H1 (cell line): ENCODE measurements at regions not wholly inside any gene's neighbourhood (a gene's known extent, or its start where the extent isn't known, plus 50 kb on each side); places are given as distances from the start of the nearest gene placed in this dataset.

ENCODE experiments used
- CTCF ChIA-PET: fragments of 300-600 bp; sonication (Branson Sonifier 250); formaldehyde crosslinking; loops from one replicate; lab custom pipeline; 2021; ENCODE audit not compliant: partially characterized antibody; lab: Charles Lee
- POLR2A ChIA-PET: fragments of 300-600 bp; sonication (Branson Sonifier 250); formaldehyde crosslinking; loops from one replicate; lab custom pipeline; 2021; ENCODE audit warnings: inconsistent platforms; ENCODE audit not compliant: partially characterized antibody; lab: Charles Lee
- DNase-seq, 2 experiments: peaks; one replicate each; pipeline versions ENCODE4 v3.0.0 to v3.0.0-alpha.2; 2010 to 2022; ENCODE audit warnings: low spot score in 2 of 2, low read depth in 1 of 2, mixed read lengths in 1 of 2
- FAIRE-seq: peaks from 2 replicates; lab custom pipeline; 2011; peaks lifted over from hg19 to GRCh38; lab: Jason Lieb, UNC
- H2AFZ ChIP-seq: 2 replicates; pipeline ENCODE4 v1.8.1; 2012; ENCODE audit warnings: low read length, inconsistent platforms
- H2AK5ac ChIP-seq: 2 replicates; pipeline ENCODE4 v1.6.1; 2013; ENCODE audit warnings: low read depth, low read length
- H2BK120ac ChIP-seq: replicated peaks from 2 replicates; pipeline ENCODE3; 2013; ENCODE audit warnings: low read depth, low read length, inconsistent platforms
- H2BK12ac ChIP-seq: 2 replicates; pipeline ENCODE4 v1.6.1; 2013; ENCODE audit warnings: low read depth, low read length
- H2BK15ac ChIP-seq: 2 replicates; pipeline ENCODE4 v1.6.1; 2013; ENCODE audit warnings: low read length
- H2BK20ac ChIP-seq: 2 replicates; pipeline ENCODE4 v1.6.1; 2013; ENCODE audit warnings: low read length
- H2BK5ac ChIP-seq: 2 replicates; pipeline ENCODE4 v1.6.1; 2013; ENCODE audit warnings: low read depth, low read length
- H3K14ac ChIP-seq: 2 replicates; pipeline ENCODE4 v1.6.1; 2013; ENCODE audit warnings: inconsistent platforms; ENCODE audit not compliant: insufficient read length
- H3K18ac ChIP-seq: 2 replicates; pipeline ENCODE4 v1.6.1; 2013; ENCODE audit warnings: low read length; ENCODE audit errors: extremely low read depth
- H3K23ac ChIP-seq: 2 replicates; pipeline ENCODE4 v1.6.1; 2013; ENCODE audit warnings: inconsistent platforms; ENCODE audit not compliant: insufficient read length
- H3K23me2 ChIP-seq: 2 replicates; pipeline ENCODE4 v1.6.1; 2013; ENCODE audit warnings: low read depth, low read length
- H3K27ac ChIP-seq: 2 replicates; pipeline ENCODE4 v1.6.1; 2011; ENCODE audit warnings: low read depth, low read length, inconsistent platforms
- H3K27me3 ChIP-seq, 4 experiments: replicated peaks in 1 of 4; 1 replicate in 1 of 4; 2 replicates in 3 of 4; pipeline versions ENCODE4 v1.6.1 to v1.8.1; 2011 to 2013; ENCODE audit warnings: low read length in 3 of 4, mild to moderate bottlenecking in 3 of 4, inconsistent platforms in 2 of 4, mixed read lengths in 2 of 4, moderate library complexity in 1 of 4; ENCODE audit not compliant: control insufficient read depth in 3 of 4, insufficient read depth in 3 of 4; ENCODE audit errors: extremely low read depth in 1 of 4
- H3K36me3 ChIP-seq, 4 experiments: 2 replicates each; pipeline versions ENCODE4 v1.6.1 to v1.8.1; 2011 to 2013; ENCODE audit warnings: mild to moderate bottlenecking in 4 of 4, low read length in 3 of 4, moderate library complexity in 2 of 4, control low read depth in 1 of 4, inconsistent platforms in 1 of 4; ENCODE audit not compliant: insufficient read depth in 4 of 4, control insufficient read depth in 2 of 4
- H3K4ac ChIP-seq: replicated peaks from 2 replicates; pipeline ENCODE3; 2013; ENCODE audit warnings: low read length, low read depth, mixed read lengths, inconsistent platforms; ENCODE audit not compliant: insufficient read length
- H3K4me1 ChIP-seq, 4 experiments: replicated peaks in 1 of 4; 1 replicate in 1 of 4; 2 replicates in 3 of 4; pipeline versions ENCODE4 v1.6.1 to v1.8.1; 2011 to 2013; ENCODE audit warnings: low read length in 3 of 4, inconsistent platforms in 2 of 4, mixed read lengths in 1 of 4; ENCODE audit not compliant: insufficient read depth in 4 of 4, control insufficient read depth in 3 of 4
- H3K4me2 ChIP-seq, 2 experiments: 2 replicates each; pipeline versions ENCODE4 v1.6.1 to v1.8.1; 2011 to 2013; ENCODE audit warnings: low read depth in 2 of 2, low read length in 2 of 2, control low read depth in 1 of 2, inconsistent platforms in 1 of 2, mild to moderate bottlenecking in 1 of 2; ENCODE audit not compliant: insufficient read depth in 1 of 2
- H3K4me3 ChIP-seq, 4 experiments: fragments of 200-600, 300-600 bp in 1 of 4; sonication (generic), shearing (Covaris generic), sonication (Bioruptor Twin) in 1 of 4; 2 replicates each; pipeline versions ENCODE4 v1.5.1 to v1.8.1; 2011 to 2016; ENCODE audit warnings: low read length in 4 of 4, low read depth in 3 of 4, control low read depth in 2 of 4, inconsistent platforms in 2 of 4, mild to moderate bottlenecking in 2 of 4, mixed read lengths in 1 of 4, moderate library complexity in 1 of 4; ENCODE audit not compliant: insufficient read depth in 2 of 4; ENCODE audit errors: extremely low read depth in 1 of 4
- H3K56ac ChIP-seq: replicated peaks from 2 replicates; pipeline ENCODE3; 2013; ENCODE audit warnings: low read depth, mild to moderate bottlenecking, mixed read lengths, low read length, inconsistent platforms; ENCODE audit not compliant: insufficient read length
- H3K79me1 ChIP-seq: 2 replicates; pipeline ENCODE4 v1.6.1; 2013; ENCODE audit warnings: low read depth, low read length, control low read depth
- H3K79me2 ChIP-seq, 2 experiments: 2 replicates each; pipeline versions ENCODE4 v1.6.1 to v1.8.1; 2012 to 2013; ENCODE audit warnings: low read length in 2 of 2, mild to moderate bottlenecking in 2 of 2, inconsistent platforms in 1 of 2; ENCODE audit not compliant: insufficient read depth in 2 of 2, control insufficient read depth in 1 of 2
- H3K9ac ChIP-seq, 4 experiments: replicated peaks in 1 of 4; 1 replicate in 1 of 4; 2 replicates in 3 of 4; pipeline versions ENCODE4 v1.6.1 to v1.8.1; 2011 to 2013; ENCODE audit warnings: low read depth in 3 of 4, low read length in 3 of 4, control low read depth in 2 of 4, mild to moderate bottlenecking in 2 of 4, moderate library complexity in 2 of 4, inconsistent platforms in 1 of 4; ENCODE audit errors: extremely low read depth in 1 of 4
- H3K9me3 ChIP-seq, 2 experiments: 2 replicates each; pipeline versions ENCODE4 v1.6.1 to v1.8.1; 2012 to 2013; ENCODE audit warnings: mild to moderate bottlenecking in 2 of 2, moderate library complexity in 2 of 2, control low read depth in 1 of 2, inconsistent platforms in 1 of 2, low read depth in 1 of 2, low read length in 1 of 2, mixed read lengths in 1 of 2; ENCODE audit not compliant: insufficient read depth in 2 of 2
- H4K20me1 ChIP-seq, 2 experiments: replicated peaks in 1 of 2; 2 replicates each; pipeline versions ENCODE3 to v1.8.1; 2011 to 2013; ENCODE audit warnings: inconsistent platforms in 2 of 2, low read length in 2 of 2, mild to moderate bottlenecking in 1 of 2; ENCODE audit not compliant: insufficient read depth in 2 of 2, control insufficient read depth in 1 of 2
- H4K5ac ChIP-seq: 2 replicates; pipeline ENCODE4 v1.6.1; 2013; ENCODE audit warnings: low read length, low read depth, mixed read lengths, inconsistent platforms; ENCODE audit not compliant: insufficient read length
- H4K8ac ChIP-seq: 2 replicates; pipeline ENCODE4 v1.8.0; 2013; ENCODE audit warnings: mild to moderate bottlenecking, moderate library complexity, low read length, inconsistent platforms; ENCODE audit not compliant: insufficient read depth; ENCODE audit errors: extremely low read depth
- H4K91ac ChIP-seq: replicated peaks from 2 replicates; pipeline ENCODE3; 2013; ENCODE audit warnings: low read length, mixed read lengths, inconsistent platforms; ENCODE audit not compliant: insufficient read length
- ATF2 ChIP-seq: IDR thresholded peaks from 2 replicates; pipeline ENCODE4 v1.6.1; 2012; ENCODE audit warnings: low read length, inconsistent platforms
- ATF3 ChIP-seq: IDR thresholded peaks from 2 replicates; pipeline ENCODE4 v1.6.1; 2011; ENCODE audit warnings: low read depth, mild to moderate bottlenecking, low read length; ENCODE audit not compliant: insufficient read depth
- BCL11A ChIP-seq, 2 experiments: IDR thresholded peaks; one replicate each; pipeline ENCODE4 v1.6.1; 2011; ENCODE audit warnings: low read depth in 2 of 2, low read length in 2 of 2, mild to moderate bottlenecking in 2 of 2
- CTCF ChIP-seq, 3 experiments: IDR thresholded peaks; 1 replicate in 2 of 3; 2 replicates in 1 of 3; pipeline versions ENCODE4 v1.5.1 to v1.6.1; 2011; ENCODE audit warnings: low read length in 3 of 3, mild to moderate bottlenecking in 3 of 3, inconsistent platforms in 2 of 3, low read depth in 1 of 3, moderate library complexity in 1 of 3; ENCODE audit not compliant: insufficient read depth in 1 of 3; ENCODE audit errors: control extremely low read depth in 1 of 3
- POU5F1 ChIP-seq: IDR thresholded peaks from 2 replicates; pipeline ENCODE4 v1.6.1; 2011; ENCODE audit warnings: low read depth, mild to moderate bottlenecking, low read length, moderate library complexity
- RBBP5 ChIP-seq: IDR thresholded peaks from 2 replicates; pipeline ENCODE4 v1.7.1; 2012; ENCODE audit warnings: low read depth, mild to moderate bottlenecking, inconsistent platforms, low read length, moderate library complexity, borderline replicate concordance
- SIN3A ChIP-seq, 2 experiments: IDR thresholded peaks in 1 of 2; conservative IDR thresholded peaks in 1 of 2; 2 replicates each; pipeline ENCODE4 v1.6.1; 2011 to 2012; ENCODE audit warnings: low read length in 2 of 2, improper control_type of control experiment in 1 of 2, low read depth in 1 of 2, mild to moderate bottlenecking in 1 of 2
- SIRT6 ChIP-seq: IDR thresholded peaks from one replicate; pipeline ENCODE4 v1.7.1; 2012; ENCODE audit warnings: low read length, inconsistent platforms
- WGBS, 2 experiments: shearing (Covaris generic) in 1 of 2; methylation state at CpG; one replicate each; pipeline versions ENCODE4 v1.1.6 to v1.1.7; 2013 to 2015; ENCODE audit warnings: low lambda C conversion rate in 2 of 2, mixed read lengths in 2 of 2, inconsistent platforms in 1 of 2, low coverage in 1 of 2, missing lambda C conversion rate in 1 of 2; ENCODE audit not compliant: insufficient replicate concordance in 2 of 2, insufficient coverage in 1 of 2, insufficient read length in 1 of 2; ENCODE audit errors: extremely low coverage in 1 of 2, missing lambda C conversion rate in 1 of 2; 5-methylcytosine and 5-hydroxymethylcytosine counted together

- Histone ChIP-seq H3K4me2 (no peak overlapping the region), H3K27ac (no peak overlapping the region), H3K23ac (no peak overlapping the region), H3K79me1 (no peaks in the 10 kb centered on the region), H3K9ac (no peak overlapping the region), H2BK20ac (no peak overlapping the region), H2BK5ac (no peak overlapping the region), H3K23me2 (no peaks in the 10 kb centered on the region), H3K4me3 (no peak overlapping the region), H3K79me2 (no peaks in the 10 kb centered on the region), H2BK12ac (no peak overlapping the region), H2AK5ac (no peak overlapping the region), H4K8ac (no peak overlapping the region), H4K20me1 (no peaks in the 10 kb centered on the region), H3K4ac (no peak overlapping the region), H4K91ac (no peak overlapping the region), H2BK15ac (no peak overlapping the region), H3K36me3 (no peaks in the 10 kb centered on the region; a peak in 1 of 8 replicates), H2AFZ (no peak overlapping the region), H2BK120ac (no peak overlapping the region), H3K9me3 (no peaks in the 10 kb centered on the region), H3K4me1 (peaks cover 0 to 2% (median 0%) of the 10 kb centered on the region in 4 experiments; a peak in 1 of 7 replicates), H4K5ac (no peak overlapping the region), H3K56ac (no peak overlapping the region), H3K27me3 (no peaks in the 10 kb centered on the region), H3K14ac (no peak overlapping the region), H3K18ac (no peak overlapping the region)
- ChIA-PET CTCF (interaction anchor here (0.6 to 1.4 kb wide), 2 partner anchors 15 to 46 kb away, joined by 3 to 4 read pairs; no protein-coding TSS in a partner anchor), POLR2A (no interaction called here)
- 94% methylated on average over 21 of the region's 33 CpGs; no CpG with 5 or more reads in 1 of the 2 experiments for WGBS, 2 experiments
- FAIRE-seq (no peak), DNase-seq (no peak)
- no peak for TF ChIP-seq SIRT6
- no peak for TF ChIP-seq SIN3A (conservative IDR thresholded peaks at IDR 0.05 in 1 of 2, IDR thresholded peaks at IDR 0.05 in 1 of 2; ENCODE audit: low read depth in 1 of 2, low read length in 2 of 2)
- no peak for TF ChIP-seq RBBP5
- no peak for TF ChIP-seq POU5F1
- TF ChIP-seq CTCF (IDR thresholded peaks at IDR 0.05; ENCODE audit: control extremely low read depth in 1 of 3, insufficient read depth in 1 of 3, low read depth in 1 of 3, low read length in 3 of 3): no peak
- no peak for TF ChIP-seq ATF2
- no peak for TF ChIP-seq BCL11A (IDR thresholded peaks at IDR 0.05; ENCODE audit: low read depth in 2 of 2, low read length in 2 of 2)
- no peak for TF ChIP-seq ATF3
Measured at GRCh38 chr11:38296211-38296776, 1698.3 kb upstream of the RAG2 start.
